ENCODE measurements at regions not wholly inside any gene's neighbourhood (a gene's known extent, or its start where the extent isn't known, plus 50 kb on each side); places are given as distances from the start of the nearest gene placed in this dataset.

DNA sequence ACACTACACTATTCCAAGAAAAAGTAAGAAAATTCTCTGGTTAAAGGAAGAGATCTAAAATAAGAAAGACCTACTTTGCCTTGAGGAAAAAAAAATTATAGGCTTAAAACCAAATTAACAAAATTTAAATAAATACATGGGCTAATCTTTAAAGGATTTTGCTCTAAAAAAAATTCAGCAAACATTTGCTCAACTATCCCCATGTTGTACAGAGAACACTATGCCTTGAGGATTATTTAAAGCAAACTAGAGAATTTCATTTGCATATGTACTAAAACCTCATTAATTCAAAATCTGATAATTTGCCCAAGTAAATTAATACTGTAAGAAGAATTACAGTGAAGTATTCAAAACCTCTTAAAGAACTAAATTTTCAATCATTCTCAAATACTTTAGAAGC, 71.6 kb upstream of the KCNIP4 start:
- DNase-seq (ENCODE audit: low read depth), result no peak

DNA sequence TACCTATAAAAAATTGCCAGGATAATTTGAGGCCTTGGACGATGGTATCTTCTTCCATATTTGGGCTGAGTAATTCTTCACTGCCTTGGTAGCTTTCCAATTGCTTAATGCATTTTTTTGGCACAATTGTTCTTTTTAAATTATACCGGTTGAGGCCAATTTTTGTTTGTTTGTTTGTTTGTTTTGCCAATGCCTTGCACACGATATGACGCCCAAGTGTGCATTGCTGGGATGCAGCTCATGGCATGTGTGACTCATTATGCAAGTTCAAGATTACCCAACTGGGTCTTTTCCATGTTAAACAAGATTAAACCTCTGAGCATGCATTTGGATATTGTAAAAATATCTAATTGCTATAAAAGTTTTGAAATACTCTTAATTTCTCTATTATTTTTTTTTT, 71.1 kb upstream of the KCNIP4 start:
- no peak for DNase-seq (ENCODE audit: low read depth)

DNA sequence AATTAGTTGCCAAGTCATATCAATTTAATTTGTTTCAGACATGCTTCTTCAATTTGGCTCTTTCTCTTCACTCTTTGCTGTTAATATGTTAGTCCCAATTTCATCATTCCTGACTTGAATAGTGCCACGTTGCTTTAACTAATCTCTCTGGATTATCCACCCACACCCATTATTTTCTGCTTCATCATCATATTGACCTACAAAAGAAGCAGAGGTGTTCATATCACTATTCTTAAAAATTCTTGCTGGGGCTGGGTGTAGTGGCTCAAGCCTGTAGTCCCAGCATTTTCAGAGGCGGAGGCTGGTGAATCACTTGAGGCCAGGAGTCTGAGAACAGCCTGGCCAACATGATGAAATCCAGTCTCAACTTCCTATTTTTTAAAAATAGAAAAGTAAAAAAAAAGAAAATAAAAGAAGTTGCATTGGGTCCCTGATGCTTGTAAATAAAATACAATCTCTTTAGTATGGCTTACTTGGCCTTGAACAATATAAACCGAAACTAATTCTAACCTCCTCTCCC, 65.7 kb upstream of the KCNIP4 start:
- no peak for DNase-seq (ENCODE audit: low read depth)

DNA sequence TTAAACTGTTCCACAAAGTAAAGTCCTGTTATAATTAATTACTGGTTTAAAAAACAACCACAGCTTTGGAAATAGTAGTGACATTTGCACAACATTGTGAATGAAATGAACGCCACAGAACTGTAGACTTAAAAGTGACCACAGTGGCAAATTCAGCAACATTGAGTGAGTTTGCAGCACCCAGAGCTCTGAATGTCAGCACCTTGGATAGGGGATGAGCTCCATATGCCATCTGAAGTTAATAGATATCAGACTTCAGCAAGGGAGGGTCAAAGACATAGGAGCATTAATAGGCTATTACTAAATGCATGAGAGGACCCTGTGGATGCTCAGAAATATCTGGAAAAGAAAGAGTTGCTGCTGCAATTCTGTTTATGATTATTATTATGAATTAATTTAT, 55.3 kb upstream of the KCNIP4 start:
- DNase-seq (ENCODE audit: low read depth), result no peak

All from activated T-cell treated with anti-CD3 and anti-CD28 coated beads for 48 hours (primary cell).